ENCODE measurements at regions not wholly inside any gene's neighbourhood (a gene's known extent, or its start where the extent isn't known, plus 50 kb on each side); places are given as distances from the start of the nearest gene placed in this dataset.

DNA sequence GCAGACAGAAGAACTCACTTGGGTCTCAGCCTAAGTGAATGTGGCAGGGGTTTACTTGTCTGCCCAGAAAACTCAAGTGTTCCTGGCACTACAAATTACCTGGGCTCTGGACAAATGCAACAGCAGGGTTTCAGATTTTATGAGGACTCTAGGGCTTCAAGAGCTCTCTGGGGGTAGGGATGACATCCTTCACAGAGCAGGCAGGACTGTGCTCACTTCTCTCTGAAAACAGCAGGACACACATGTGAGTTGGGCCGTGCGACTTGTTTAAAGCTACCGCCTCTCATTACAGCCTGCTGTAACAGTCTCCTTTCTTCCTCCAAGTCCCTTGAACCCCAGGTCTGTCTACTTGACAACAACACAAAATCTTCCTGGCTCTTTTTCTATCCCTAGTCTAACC lies 212.6 kb downstream of the EN1 start:
- Histone ChIP-seq H3K9me3 (ENCODE audit: low read length) (no peaks in the 10 kb centered on the region), H3K4me1 (ENCODE audit: insufficient read depth, low read length, severe bottlenecking) (no peaks in the 10 kb centered on the region), H4K20me1 (ENCODE audit: insufficient read depth, low read length) (no peaks in the 10 kb centered on the region), H3K4me2 (ENCODE audit: low read length) (no peak overlapping the region), H3F3A (ENCODE audit: insufficient read depth, low read length) (no peaks in the 10 kb centered on the region), H3K36me3 (ENCODE audit: insufficient read depth, low read length) (no peaks in the 10 kb centered on the region), H3K79me2 (ENCODE audit: insufficient read depth, low read length) (no peaks in the 10 kb centered on the region), H3K27ac (ENCODE audit: low read depth, low read length, poor library complexity, severe bottlenecking) (no peak overlapping the region), H3K4me3 (ENCODE audit: low read depth, low read length, poor library complexity, severe bottlenecking) (no peak overlapping the region), H2AFZ (ENCODE audit: low read length) (no peak overlapping the region), H3K9me2 (ENCODE audit: low read depth, low read length) (no peaks in the 10 kb centered on the region), H3K9ac (ENCODE audit: low read length) (no peak overlapping the region), H3K27me3 (ENCODE audit: insufficient read depth, low read length) (no peaks in the 10 kb centered on the region)
- TF ChIP-seq, protein P1, sequence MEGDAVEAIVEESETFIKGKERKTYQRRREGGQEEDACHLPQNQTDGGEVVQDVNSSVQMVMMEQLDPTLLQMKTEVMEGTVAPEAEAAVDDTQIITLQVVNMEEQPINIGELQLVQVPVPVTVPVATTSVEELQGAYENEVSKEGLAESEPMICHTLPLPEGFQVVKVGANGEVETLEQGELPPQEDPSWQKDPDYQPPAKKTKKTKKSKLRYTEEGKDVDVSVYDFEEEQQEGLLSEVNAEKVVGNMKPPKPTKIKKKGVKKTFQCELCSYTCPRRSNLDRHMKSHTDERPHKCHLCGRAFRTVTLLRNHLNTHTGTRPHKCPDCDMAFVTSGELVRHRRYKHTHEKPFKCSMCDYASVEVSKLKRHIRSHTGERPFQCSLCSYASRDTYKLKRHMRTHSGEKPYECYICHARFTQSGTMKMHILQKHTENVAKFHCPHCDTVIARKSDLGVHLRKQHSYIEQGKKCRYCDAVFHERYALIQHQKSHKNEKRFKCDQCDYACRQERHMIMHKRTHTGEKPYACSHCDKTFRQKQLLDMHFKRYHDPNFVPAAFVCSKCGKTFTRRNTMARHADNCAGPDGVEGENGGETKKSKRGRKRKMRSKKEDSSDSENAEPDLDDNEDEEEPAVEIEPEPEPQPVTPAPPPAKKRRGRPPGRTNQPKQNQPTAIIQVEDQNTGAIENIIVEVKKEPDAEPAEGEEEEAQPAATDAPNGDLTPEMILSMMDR (IDR thresholded peaks at IDR 0.05; ENCODE audit: low read length): no peak
- no peak for TF ChIP-seq EZH2 (IDR thresholded peaks at IDR 0.05; ENCODE audit: borderline replicate concordance, low read length)

DNA sequence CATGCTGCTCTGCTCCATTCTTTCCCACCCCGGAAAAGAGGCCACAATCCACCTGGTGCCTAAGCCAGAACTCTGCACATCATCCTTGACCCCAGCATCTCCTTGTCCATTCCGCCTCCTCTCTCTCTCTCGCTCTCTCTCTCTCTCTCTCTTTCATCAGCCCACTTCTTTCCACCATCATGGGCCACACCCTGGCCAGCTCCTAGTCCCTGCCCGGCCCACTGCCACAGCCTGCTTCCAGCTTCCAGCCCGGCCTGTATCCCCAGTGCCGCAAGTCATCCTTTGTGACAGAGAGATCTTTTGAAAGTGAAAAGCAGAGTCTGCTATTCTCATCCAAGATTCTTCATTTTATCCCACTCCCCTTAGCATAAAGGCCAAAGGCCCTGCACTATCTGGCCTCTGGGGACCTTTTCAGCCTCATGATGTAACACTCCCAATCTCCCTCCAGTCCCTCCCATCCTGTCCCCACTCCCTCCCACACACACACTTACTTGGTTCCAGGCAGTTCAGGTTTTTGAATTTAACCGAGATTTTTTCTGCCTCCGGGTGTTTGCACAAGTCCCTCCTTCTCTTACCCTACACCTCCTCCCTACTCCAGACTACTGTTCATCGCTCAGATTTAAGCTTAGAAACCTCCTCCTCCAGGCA lies 214.0 kb downstream of the EN1 start:
- no peaks in the 10 kb centered on the region for H3K9me2 ChIP-seq (ENCODE audit: low read depth, low read length)
- H3K79me2 ChIP-seq (ENCODE audit: insufficient read depth, low read length): no peaks in the 10 kb centered on the region
- no peaks in the 10 kb centered on the region for H3K9me3 ChIP-seq (ENCODE audit: low read length)
- H3K9ac ChIP-seq (ENCODE audit: low read length): no peak overlapping the region
- no peaks in the 10 kb centered on the region for H4K20me1 ChIP-seq (ENCODE audit: insufficient read depth, low read length)
- no peaks in the 10 kb centered on the region for H3K36me3 ChIP-seq (ENCODE audit: insufficient read depth, low read length)
- H3K4me3 ChIP-seq (ENCODE audit: low read depth, low read length, poor library complexity, severe bottlenecking): no peak overlapping the region
- H3K4me2 ChIP-seq (ENCODE audit: low read length): no peak overlapping the region
- H3K27ac ChIP-seq (ENCODE audit: low read depth, low read length, poor library complexity, severe bottlenecking): no peak overlapping the region
- no peak overlapping the region for H2AFZ ChIP-seq (ENCODE audit: low read length)
- TF ChIP-seq, protein P1 (IDR thresholded peaks at IDR 0.05; ENCODE audit: low read length): no peak
- TF ChIP-seq EZH2 (IDR thresholded peaks at IDR 0.05; ENCODE audit: borderline replicate concordance, low read length): no peak
- no peaks in the 10 kb centered on the region for H3F3A ChIP-seq (ENCODE audit: insufficient read depth, low read length)
- H3K4me1 ChIP-seq (ENCODE audit: insufficient read depth, low read length, severe bottlenecking): no peaks in the 10 kb centered on the region
- no peaks in the 10 kb centered on the region for H3K27me3 ChIP-seq (ENCODE audit: insufficient read depth, low read length)

DNA sequence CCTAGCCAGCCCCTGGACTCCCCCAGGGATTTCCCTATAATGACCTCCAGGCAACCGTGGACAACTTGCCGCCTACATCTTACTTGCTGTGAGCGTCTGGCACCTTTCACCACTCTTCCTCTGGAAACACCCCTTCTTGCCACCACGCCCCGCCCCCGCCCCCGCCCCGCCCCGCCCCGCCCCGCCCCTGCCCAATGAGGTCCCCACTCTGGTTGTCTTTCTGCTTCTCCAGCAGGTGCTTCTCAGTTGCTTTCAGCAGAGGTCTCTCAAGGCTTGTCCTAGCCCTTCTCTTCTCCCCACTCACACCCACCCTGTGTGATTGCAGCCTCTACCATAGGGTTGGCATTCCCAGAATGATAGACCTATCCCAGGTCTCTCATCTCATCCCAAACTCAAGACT lies 214.5 kb downstream of the EN1 start:
- Histone ChIP-seq H3K9ac (ENCODE audit: low read length) (no peak overlapping the region), H3F3A (ENCODE audit: insufficient read depth, low read length) (no peaks in the 10 kb centered on the region), H3K79me2 (ENCODE audit: insufficient read depth, low read length) (no peaks in the 10 kb centered on the region), H3K36me3 (ENCODE audit: insufficient read depth, low read length) (no peaks in the 10 kb centered on the region), H3K9me2 (ENCODE audit: low read depth, low read length) (no peaks in the 10 kb centered on the region), H3K4me1 (ENCODE audit: insufficient read depth, low read length, severe bottlenecking) (no peaks in the 10 kb centered on the region), H3K27me3 (ENCODE audit: insufficient read depth, low read length) (no peaks in the 10 kb centered on the region), H3K27ac (ENCODE audit: low read depth, low read length, poor library complexity, severe bottlenecking) (no peak overlapping the region), H4K20me1 (ENCODE audit: insufficient read depth, low read length) (no peaks in the 10 kb centered on the region), H3K4me2 (ENCODE audit: low read length) (no peak overlapping the region), H3K9me3 (ENCODE audit: low read length) (no peaks in the 10 kb centered on the region), H3K4me3 (ENCODE audit: low read depth, low read length, poor library complexity, severe bottlenecking) (no peak overlapping the region), H2AFZ (ENCODE audit: low read length) (no peak overlapping the region)
- TF ChIP-seq, protein P1 (IDR thresholded peaks at IDR 0.05; ENCODE audit: low read length): no peak
- no peak for TF ChIP-seq EZH2 (IDR thresholded peaks at IDR 0.05; ENCODE audit: borderline replicate concordance, low read length)
